ENCODE measurements at regions not wholly inside any gene's neighbourhood (a gene's known extent, or its start where the extent isn't known, plus 50 kb on each side); places are given as distances from the start of the nearest gene placed in this dataset.

DNA sequence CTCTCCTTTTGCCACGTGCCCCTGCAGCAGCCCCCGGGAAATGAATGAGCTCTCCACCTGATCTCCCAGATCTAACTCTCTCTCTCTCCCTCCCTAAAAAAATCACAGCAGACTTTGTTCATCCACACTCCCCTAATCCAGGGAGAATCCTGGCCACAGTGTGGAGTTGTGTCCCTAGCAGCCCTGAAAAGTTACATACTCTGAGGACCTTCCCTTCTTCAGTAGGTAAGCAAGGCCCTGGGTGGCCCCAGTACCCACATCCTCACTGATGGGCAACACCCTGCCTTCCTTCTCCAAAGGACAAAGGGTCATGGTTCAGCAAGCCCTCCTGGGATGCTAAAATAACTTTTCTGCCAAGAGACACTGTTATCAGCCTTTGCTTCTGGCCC, 76.9 kb upstream of the GLI2 start:
- Histone ChIP-seq H3K27me3 (ENCODE audit: insufficient read depth, low read length) (no peaks in the 10 kb centered on the region; the same call in none of the 2 replicates), H3K79me2 (ENCODE audit: insufficient read depth, low read length) (no peaks in the 10 kb centered on the region), H3K4me1 (ENCODE audit: insufficient read depth, low read length, severe bottlenecking) (no peaks in the 10 kb centered on the region), H3K36me3 (ENCODE audit: insufficient read depth, low read length) (no peaks in the 10 kb centered on the region), H2AFZ (ENCODE audit: low read length) (no peak overlapping the region), H3K9me2 (ENCODE audit: low read depth, low read length) (no peaks in the 10 kb centered on the region), H3K4me3 (ENCODE audit: low read depth, low read length, poor library complexity, severe bottlenecking) (no peak overlapping the region), H3K4me2 (ENCODE audit: low read length) (no peak overlapping the region), H3F3A (ENCODE audit: insufficient read depth, low read length) (no peaks in the 10 kb centered on the region), H4K20me1 (ENCODE audit: insufficient read depth, low read length) (no peaks in the 10 kb centered on the region), H3K27ac (ENCODE audit: low read depth, low read length, poor library complexity, severe bottlenecking) (no peak overlapping the region), H3K9me3 (ENCODE audit: low read length) (no peaks in the 10 kb centered on the region), H3K9ac (ENCODE audit: low read length) (no peak overlapping the region)
- no peak for TF ChIP-seq EZH2 (IDR thresholded peaks at IDR 0.05; ENCODE audit: borderline replicate concordance, low read length)
- TF ChIP-seq, protein P1, sequence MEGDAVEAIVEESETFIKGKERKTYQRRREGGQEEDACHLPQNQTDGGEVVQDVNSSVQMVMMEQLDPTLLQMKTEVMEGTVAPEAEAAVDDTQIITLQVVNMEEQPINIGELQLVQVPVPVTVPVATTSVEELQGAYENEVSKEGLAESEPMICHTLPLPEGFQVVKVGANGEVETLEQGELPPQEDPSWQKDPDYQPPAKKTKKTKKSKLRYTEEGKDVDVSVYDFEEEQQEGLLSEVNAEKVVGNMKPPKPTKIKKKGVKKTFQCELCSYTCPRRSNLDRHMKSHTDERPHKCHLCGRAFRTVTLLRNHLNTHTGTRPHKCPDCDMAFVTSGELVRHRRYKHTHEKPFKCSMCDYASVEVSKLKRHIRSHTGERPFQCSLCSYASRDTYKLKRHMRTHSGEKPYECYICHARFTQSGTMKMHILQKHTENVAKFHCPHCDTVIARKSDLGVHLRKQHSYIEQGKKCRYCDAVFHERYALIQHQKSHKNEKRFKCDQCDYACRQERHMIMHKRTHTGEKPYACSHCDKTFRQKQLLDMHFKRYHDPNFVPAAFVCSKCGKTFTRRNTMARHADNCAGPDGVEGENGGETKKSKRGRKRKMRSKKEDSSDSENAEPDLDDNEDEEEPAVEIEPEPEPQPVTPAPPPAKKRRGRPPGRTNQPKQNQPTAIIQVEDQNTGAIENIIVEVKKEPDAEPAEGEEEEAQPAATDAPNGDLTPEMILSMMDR (IDR thresholded peaks at IDR 0.05; ENCODE audit: low read length) = no peak

DNA sequence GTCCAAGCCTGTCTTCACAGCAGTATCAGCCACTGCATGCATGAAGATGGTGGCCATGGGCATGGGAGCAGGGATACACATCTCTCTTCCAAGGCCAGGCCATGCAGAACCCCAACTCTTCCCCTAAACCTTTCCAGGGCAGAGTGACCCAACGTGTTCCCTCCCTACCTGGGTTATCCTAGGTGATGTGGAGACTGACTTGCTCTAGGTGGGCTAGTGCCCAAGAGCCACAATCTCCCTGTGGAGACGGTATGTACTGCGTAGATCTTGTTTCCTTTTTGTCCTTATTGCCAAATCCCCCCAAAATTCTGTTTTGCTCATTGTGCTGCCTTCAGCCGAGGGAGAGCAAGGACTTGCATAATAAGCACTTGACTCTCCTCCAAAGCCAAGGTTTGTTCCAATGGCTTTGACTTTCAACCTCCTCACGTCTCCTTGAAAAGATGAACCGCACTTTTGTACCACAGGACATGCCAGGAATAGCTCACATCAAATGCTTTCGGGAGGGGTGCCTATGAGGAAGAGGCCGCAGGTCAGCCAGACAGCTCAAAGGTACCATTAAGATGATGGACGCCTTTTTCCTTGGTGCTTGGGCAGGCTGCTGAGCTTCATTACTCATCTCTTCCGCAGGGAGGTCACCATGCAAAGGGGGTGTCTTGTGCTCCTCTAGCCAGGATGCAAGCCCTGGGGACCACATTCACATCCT, 76.2 kb upstream of the GLI2 start:
- Histone ChIP-seq H3K4me2 (ENCODE audit: low read length) (no peak overlapping the region), H4K20me1 (ENCODE audit: insufficient read depth, low read length) (no peaks in the 10 kb centered on the region), H3K27ac (ENCODE audit: low read depth, low read length, poor library complexity, severe bottlenecking) (no peak overlapping the region), H3K4me1 (ENCODE audit: insufficient read depth, low read length, severe bottlenecking) (no peaks in the 10 kb centered on the region), H3F3A (ENCODE audit: insufficient read depth, low read length) (no peaks in the 10 kb centered on the region), H3K9me3 (ENCODE audit: low read length) (no peaks in the 10 kb centered on the region), H2AFZ (ENCODE audit: low read length) (no peak overlapping the region), H3K9me2 (ENCODE audit: low read depth, low read length) (no peaks in the 10 kb centered on the region), H3K79me2 (ENCODE audit: insufficient read depth, low read length) (no peaks in the 10 kb centered on the region), H3K9ac (ENCODE audit: low read length) (no peak overlapping the region), H3K27me3 (ENCODE audit: insufficient read depth, low read length) (no peaks in the 10 kb centered on the region; the same call in none of the 2 replicates), H3K4me3 (ENCODE audit: low read depth, low read length, poor library complexity, severe bottlenecking) (no peak overlapping the region), H3K36me3 (ENCODE audit: insufficient read depth, low read length) (no peaks in the 10 kb centered on the region)
- TF ChIP-seq, protein P1 (IDR thresholded peaks at IDR 0.05; ENCODE audit: low read length) = no peak
- no peak for TF ChIP-seq EZH2 (IDR thresholded peaks at IDR 0.05; ENCODE audit: borderline replicate concordance, low read length)

GRCh38 chr2:120660056-120660694, 75.5 kb upstream of the GLI2 start:
- Histone ChIP-seq H3K9ac (ENCODE audit: low read length) (no peak overlapping the region), H3K27me3 (ENCODE audit: insufficient read depth, low read length) (no peaks in the 10 kb centered on the region; the same call in none of the 2 replicates), H3K9me3 (ENCODE audit: low read length) (no peaks in the 10 kb centered on the region; the same call in 1 of the 2 replicates), H2AFZ (ENCODE audit: low read length) (no peak overlapping the region), H3K36me3 (ENCODE audit: insufficient read depth, low read length) (no peaks in the 10 kb centered on the region), H3K4me1 (ENCODE audit: insufficient read depth, low read length, severe bottlenecking) (no peaks in the 10 kb centered on the region), H3K4me3 (ENCODE audit: low read depth, low read length, poor library complexity, severe bottlenecking) (no peak overlapping the region), H3K27ac (ENCODE audit: low read depth, low read length, poor library complexity, severe bottlenecking) (no peak overlapping the region), H3K9me2 (ENCODE audit: low read depth, low read length) (no peaks in the 10 kb centered on the region), H3K79me2 (ENCODE audit: insufficient read depth, low read length) (no peaks in the 10 kb centered on the region), H3K4me2 (ENCODE audit: low read length) (no peak overlapping the region), H3F3A (ENCODE audit: insufficient read depth, low read length) (no peaks in the 10 kb centered on the region), H4K20me1 (ENCODE audit: insufficient read depth, low read length) (no peaks in the 10 kb centered on the region)
- TF ChIP-seq EZH2 (IDR thresholded peaks at IDR 0.05; ENCODE audit: borderline replicate concordance, low read length) = no peak
- TF ChIP-seq, protein P1 (IDR thresholded peaks at IDR 0.05; ENCODE audit: low read length) = no peak

All from OCI-LY1 (cell line).